HL-60/S4 treated with retinoic acid at 250 ng/mL for 4 days and 3 days (cell line): ENCODE measurements at regions not wholly inside any gene's neighbourhood (a gene's known extent, or its start where the extent isn't known, plus 50 kb on each side); places are given as distances from the start of the nearest gene placed in this dataset.

Source experiments
- in situ Hi-C: fragments of 300-500 bp; cut with MboI; formaldehyde crosslinking; loops from 2 replicates; pipeline ENCODE4 v1.7.0; 2022; ENCODE audit warnings: low sequenced_read_pairs

DNA sequence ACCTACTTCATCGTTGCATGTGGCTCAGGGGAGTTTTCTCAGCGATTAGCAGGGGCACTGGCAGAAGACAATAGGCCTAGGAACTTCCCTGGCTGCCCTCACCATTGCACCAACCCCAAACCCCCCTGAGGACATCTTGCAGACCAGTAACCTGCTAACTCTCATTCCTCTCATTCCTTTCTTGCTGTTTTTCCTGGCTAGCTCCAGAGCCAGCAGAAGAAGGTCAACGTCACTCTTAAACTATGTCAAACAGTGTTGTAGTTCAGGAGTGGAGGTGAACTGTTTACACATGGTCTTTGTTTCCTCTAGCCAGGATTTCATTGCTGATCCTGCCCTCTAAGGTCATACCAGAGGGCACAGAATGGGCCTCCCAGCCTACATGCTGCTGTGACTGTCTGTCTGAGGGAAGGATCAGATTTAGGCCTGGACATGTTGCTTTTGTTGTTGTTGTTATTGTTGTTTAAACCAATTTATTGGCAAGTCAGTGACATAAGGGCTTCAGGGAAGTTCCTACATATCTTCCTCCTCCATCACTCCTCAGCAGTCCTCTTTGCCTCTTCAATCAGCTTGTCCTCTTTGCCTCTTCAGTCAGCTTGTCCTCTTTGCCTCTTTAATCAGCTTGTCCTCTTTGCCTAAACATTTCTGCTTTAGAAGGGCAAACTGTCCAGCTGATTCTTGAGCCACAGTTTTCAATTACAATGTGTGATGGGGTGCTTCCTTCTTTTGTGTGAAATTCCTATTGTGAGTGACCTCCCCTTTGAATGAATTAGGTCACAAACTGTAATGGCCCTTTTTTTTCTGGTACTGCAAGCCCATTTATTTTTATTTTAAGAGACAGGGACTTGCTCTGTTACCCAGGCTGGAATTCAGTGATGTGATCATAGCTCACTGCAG, 471.9 kb upstream of the TNP1 start:
- in situ Hi-C loops = no loop called here

DNA sequence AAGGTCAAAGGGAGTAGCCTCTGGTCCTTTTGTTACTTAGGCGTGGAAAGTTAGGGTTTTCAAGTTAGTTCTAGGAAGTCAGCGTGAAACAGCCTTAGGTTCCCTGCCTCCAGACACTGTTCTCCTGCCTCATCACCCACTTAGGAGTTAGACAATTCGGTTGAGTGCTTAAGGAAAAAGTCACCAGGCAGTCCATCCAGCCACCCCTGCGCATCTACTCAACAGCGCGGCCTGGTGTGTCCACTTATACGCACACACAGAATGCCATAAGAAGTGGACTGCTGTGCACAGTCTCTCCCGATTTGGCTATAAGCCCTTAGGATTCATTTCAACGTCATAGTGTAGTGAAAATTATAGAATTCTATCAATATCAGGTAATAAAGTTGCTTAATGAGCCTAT, 470.8 kb upstream of the TNP1 start:
- in situ Hi-C loops = no loop called here

- in situ Hi-C loops = no loop called here
These were observed 469.2 kb upstream of the TNP1 start for GRCh38 chr2:217329023-217329431.

DNA sequence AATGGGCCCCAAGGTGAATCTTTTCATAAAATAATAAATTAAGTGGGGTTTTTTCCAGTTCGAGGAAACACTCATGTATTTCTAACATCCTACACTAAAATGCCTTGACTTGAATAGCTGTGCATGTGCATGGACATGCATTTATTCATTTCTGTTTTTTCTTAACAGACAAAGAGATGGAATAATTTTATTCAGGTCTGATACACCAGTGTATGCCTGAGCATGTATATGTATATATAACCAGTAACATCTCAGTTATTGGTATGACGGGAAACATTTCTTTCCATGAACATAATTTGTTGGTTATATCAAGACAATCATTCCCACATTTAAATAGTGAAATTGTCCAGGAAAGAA, 468.7 kb upstream of the TNP1 start:
- in situ Hi-C loops = no loop called here

- in situ Hi-C loops = no loop called here
These were observed 468.2 kb upstream of the TNP1 start for GRCh38 chr2:217327953-217328621.

GRCh38 chr2:217326238-217327022, 466.6 kb upstream of the TNP1 start:
- in situ Hi-C loops = no loop called here

DNA sequence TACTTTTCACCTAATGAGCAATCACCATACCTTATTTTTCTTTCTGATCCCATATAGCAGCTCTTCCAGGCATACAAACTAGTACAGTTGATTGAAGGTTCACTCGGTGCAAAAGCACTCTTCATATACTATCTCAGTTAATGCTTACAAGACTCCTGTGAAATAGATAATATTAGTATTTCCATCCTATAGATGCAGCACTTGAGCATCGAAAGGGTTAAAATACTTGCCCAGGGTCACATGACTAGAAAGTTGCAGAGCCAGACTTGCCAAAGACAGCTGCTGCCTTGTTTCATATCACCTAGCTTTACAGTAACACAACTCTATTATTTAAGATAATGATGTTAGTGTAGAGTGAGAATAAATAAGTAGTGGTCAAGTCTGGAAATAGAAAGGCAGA, 466.0 kb upstream of the TNP1 start:
- in situ Hi-C loops = no loop called here

DNA sequence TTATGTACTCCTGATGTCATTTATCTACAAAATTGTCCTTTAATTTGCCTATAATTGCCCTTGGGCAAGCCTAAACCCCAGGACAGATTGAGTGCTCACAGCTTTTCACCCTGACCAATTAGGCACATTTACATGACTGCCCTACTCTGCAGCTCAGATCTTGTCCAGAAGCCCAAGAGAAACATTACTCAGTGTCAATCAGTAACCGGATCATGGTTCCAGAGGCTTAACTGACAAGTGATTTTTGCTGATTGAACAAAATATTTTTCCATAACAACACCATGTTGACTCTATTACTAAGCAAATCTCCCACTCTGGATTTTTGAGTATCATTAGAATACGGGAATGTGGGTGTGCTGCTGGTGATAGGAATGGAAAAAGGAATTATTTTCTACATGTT, 465.4 kb upstream of the TNP1 start:
- in situ Hi-C loops = no loop called here

DNA sequence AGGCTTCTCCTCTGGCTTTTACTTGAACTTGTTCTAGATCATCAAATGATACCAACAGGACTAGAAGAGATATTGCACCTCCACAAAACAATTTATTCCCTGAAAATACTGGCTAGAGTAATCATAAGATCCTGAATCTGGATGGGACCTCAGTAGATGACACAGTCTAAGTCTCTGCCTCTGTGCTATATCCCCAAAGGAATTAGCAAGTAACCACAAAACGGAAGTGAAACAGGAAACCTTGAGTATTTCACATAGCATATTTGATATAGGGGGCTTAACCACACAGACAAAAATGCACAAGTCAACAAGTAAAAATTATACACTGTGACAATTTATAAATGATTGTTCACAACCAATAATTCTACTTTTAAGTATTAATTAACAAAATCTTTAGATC, 456.9 kb upstream of the TNP1 start:
- in situ Hi-C loops = no loop called here

DNA sequence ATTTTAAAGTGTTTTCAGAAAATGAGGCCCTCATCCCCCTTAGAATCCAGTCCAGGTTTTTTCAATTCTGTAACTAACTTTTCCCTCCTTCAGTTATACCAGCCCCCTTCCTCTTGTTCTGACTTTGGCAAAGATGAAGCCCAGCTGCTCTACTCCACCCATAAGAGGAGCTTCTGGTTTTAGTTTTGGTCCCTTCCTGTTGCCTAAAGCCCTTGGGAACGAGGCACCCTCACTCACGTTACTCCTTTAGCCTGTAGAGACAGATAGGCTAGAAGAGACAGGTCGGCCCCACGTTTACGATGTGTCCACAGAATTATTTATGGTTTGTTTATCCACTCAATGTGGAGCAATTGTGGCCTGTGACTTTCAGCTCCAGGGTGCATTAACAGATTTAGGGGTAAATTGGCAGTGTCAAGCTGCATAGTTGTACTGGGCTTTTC, 454.2 kb upstream of the TNP1 start:
- in situ Hi-C loops = no loop called here

GRCh38 chr2:217313386-217313785, 453.5 kb upstream of the TNP1 start:
- in situ Hi-C loops = no loop called here

DNA sequence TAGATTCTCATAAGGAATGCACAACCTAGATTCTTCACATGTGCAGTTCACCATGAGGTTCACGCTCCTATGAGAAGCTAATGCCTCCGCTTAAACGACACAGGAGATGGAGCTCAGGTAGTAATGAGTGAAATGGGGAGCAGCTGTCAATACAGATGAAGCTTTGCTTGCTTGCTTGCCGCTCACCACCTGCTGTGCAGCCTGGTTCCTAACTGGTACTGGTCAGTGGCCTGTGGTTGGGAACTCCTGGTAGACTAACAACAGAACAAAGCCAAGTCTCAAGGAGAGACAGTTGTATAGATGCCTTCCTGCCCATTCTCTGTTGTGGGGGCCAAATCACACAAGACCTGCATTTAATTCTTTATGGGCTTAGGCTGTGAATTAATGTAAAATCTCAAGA, 449.2 kb upstream of the TNP1 start:
- in situ Hi-C loops = no loop called here

DNA sequence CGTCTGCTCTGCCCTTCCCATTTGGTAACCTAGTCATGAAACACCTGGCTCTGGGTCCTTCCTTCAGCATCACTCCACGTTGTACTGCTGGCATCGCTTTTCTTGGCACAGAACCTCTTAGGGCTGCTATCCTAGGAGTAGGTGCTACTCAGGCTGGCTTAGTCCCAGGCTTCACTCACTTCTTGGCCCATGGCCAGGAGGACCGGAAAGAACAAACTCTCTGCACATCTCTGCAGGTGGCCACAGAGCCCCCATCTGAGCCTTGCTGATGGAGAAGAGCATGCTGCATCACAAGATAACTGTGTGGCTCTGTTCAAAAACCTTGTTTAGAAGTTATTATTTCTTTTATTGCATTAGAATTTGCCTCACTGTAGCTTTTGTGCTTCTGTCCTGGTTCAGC, 447.2 kb upstream of the TNP1 start:
- in situ Hi-C loops = no loop called here

DNA sequence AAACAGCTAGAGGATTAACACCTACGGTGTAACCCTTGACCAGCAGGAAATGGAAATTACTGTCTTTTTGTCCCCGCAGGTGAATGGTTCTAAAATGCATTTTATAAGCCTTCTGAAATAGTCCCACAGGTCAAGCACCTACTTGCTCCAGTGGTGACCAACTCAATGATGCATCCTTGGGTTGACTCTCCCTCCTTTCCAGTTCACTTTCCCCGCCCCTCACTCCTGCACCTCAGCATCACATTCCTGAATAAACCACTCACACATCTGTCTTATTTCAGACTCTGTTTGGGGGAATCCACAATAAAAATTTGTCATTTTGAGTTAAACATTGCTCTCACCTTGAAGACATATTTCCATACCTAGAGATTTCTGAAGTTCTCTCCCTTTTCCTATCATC, 446.0 kb upstream of the TNP1 start:
- in situ Hi-C loops = no loop called here

GRCh38 chr2:217304582-217304981, 444.7 kb upstream of the TNP1 start:
- in situ Hi-C loops = no loop called here

DNA sequence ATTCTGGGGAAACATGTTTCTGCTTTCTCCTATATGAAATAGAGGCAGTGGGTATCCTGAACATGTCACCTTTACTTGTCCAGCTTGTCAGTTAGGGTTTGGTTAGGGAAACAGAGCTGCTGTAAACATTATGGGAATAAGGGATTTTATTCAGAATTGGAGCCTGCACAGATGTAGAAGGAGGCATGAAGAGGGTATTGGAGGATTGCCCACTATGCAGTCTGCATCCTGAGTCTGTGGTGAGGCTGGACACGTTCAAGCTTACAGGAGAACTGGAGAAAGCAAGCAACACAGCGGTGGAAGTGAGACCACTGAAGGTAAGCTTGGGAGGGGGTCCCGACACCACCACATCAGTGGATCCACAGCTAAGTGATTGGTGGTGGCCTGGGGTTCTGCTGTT, 443.0 kb upstream of the TNP1 start:
- in situ Hi-C loops = no loop called here

DNA sequence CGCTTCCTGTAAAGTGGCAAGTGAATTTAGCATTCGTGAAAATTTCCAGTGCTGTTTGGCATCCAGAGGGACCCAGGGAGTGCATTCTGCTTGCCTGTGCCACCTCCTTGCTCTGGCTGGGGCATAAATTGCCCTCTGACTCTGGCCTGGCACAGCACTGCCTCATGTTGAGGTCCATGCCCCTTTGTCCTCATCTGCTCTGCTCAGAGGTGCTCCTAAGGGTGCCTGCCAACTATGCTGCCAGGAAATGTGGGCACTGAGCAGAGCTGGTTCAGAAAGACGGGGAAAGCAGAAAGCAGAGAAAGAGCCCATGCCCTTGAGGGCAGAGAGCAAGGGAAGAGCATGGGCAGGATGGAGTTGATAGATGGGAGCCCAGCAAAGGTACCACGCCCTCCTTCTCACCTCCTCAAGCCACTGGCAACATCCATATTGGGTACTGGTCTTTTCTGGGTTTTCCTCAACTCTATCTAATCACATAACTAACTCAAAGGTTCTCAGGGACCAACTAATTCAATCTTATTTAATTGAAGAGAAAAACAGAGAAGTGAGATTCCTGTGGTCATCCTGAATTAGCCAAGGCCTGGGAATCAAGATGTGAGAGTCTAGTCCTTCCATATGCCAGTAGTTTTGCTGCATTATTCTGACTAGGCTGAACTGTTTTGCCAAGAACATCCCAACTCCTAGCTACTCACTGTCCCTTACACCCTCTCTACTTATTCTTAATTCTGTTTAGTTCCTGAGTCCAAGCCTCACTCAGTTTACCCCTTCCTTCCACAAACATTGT, 441.5 kb upstream of the TNP1 start:
- in situ Hi-C loops = no loop called here

GRCh38 chr2:217299590-217299989, 439.7 kb upstream of the TNP1 start:
- in situ Hi-C loops = no loop called here

DNA sequence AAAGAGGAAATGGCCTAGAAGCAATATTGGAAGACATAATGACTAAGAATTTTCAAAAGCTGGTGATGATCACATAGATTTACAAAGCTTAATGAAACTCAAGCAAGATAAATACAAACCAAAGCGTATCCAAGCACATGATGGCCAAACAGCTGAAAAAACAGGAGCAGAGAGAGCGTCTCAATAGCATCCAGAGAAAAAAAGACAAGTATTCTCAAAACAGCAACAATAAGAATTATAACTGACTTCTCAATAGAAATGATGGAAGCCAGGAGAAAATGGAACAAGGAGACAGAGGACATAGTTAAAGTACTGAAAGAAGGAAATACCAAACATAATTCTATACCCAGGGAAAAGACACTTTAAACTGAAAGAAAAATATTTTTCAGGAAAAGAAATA, 437.2 kb upstream of the TNP1 start:
- in situ Hi-C loops = no loop called here

DNA sequence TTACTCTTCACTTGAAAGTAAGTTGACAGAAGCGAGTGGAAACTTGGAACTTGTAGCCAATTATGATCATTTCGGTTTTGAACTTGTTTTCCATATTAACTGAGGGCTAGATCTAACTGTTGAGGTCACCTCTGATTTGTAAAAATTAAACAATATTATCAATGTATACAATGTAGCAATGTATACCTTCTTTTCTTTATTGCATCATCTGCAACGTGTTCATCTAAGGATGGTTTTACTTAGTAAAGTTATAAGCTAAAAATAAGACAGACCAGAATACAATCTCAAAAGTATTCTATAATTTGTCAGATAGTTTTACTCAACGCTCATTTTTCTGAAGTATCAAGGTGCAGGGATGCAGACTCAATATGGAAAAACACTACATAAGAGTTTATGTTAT, 435.0 kb upstream of the TNP1 start:
- in situ Hi-C loops = no loop called here

- in situ Hi-C loops = no loop called here
These were observed 434.3 kb upstream of the TNP1 start for GRCh38 chr2:217294211-217294610.
